ENCODE measurements at regions not wholly inside any gene's neighbourhood (a gene's known extent, or its start where the extent isn't known, plus 50 kb on each side); places are given as distances from the start of the nearest gene placed in this dataset.

GRCh38 chr16:60413969-60414368 is 1622.3 kb downstream of the CDH8 start:
- TF ChIP-seq, protein P1, sequence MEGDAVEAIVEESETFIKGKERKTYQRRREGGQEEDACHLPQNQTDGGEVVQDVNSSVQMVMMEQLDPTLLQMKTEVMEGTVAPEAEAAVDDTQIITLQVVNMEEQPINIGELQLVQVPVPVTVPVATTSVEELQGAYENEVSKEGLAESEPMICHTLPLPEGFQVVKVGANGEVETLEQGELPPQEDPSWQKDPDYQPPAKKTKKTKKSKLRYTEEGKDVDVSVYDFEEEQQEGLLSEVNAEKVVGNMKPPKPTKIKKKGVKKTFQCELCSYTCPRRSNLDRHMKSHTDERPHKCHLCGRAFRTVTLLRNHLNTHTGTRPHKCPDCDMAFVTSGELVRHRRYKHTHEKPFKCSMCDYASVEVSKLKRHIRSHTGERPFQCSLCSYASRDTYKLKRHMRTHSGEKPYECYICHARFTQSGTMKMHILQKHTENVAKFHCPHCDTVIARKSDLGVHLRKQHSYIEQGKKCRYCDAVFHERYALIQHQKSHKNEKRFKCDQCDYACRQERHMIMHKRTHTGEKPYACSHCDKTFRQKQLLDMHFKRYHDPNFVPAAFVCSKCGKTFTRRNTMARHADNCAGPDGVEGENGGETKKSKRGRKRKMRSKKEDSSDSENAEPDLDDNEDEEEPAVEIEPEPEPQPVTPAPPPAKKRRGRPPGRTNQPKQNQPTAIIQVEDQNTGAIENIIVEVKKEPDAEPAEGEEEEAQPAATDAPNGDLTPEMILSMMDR (IDR thresholded peaks at IDR 0.05): no peak
- TF ChIP-seq POLR2A (IDR thresholded peaks at IDR 0.05): no peak
